ENCODE measurements at regions not wholly inside any gene's neighbourhood (a gene's known extent, or its start where the extent isn't known, plus 50 kb on each side); places are given as distances from the start of the nearest gene placed in this dataset.

- TF ChIP-seq, protein P1, sequence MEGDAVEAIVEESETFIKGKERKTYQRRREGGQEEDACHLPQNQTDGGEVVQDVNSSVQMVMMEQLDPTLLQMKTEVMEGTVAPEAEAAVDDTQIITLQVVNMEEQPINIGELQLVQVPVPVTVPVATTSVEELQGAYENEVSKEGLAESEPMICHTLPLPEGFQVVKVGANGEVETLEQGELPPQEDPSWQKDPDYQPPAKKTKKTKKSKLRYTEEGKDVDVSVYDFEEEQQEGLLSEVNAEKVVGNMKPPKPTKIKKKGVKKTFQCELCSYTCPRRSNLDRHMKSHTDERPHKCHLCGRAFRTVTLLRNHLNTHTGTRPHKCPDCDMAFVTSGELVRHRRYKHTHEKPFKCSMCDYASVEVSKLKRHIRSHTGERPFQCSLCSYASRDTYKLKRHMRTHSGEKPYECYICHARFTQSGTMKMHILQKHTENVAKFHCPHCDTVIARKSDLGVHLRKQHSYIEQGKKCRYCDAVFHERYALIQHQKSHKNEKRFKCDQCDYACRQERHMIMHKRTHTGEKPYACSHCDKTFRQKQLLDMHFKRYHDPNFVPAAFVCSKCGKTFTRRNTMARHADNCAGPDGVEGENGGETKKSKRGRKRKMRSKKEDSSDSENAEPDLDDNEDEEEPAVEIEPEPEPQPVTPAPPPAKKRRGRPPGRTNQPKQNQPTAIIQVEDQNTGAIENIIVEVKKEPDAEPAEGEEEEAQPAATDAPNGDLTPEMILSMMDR (IDR thresholded peaks at IDR 0.05), result no peak
- no peak for TF ChIP-seq EZH2 (IDR thresholded peaks at IDR 0.05; ENCODE audit: borderline replicate concordance, insufficient read depth, low read depth, low read length, poor library complexity, severe bottlenecking)
These were observed 641.6 kb downstream of the ANKRD50 start for GRCh38 chr4:124070688-124071484.

Measured in B cell (primary cell).